HEK293T (cell line): ENCODE measurements at regions not wholly inside any gene's neighbourhood (a gene's known extent, or its start where the extent isn't known, plus 50 kb on each side); places are given as distances from the start of the nearest gene placed in this dataset.

Experiments
- BHLHE40 ChIP-seq: fragments of 450-650 bp; IDR thresholded peaks from 2 replicates; pipeline ENCODE4 v1.6.1; 2016; ENCODE audit warnings: mild to moderate bottlenecking, moderate library complexity, borderline replicate concordance
- NFRKB ChIP-seq: fragments of 450-650 bp; IDR thresholded peaks from 2 replicates; pipeline ENCODE4 v1.6.1; 2016; ENCODE audit warnings: mild to moderate bottlenecking, moderate library complexity

DNA sequence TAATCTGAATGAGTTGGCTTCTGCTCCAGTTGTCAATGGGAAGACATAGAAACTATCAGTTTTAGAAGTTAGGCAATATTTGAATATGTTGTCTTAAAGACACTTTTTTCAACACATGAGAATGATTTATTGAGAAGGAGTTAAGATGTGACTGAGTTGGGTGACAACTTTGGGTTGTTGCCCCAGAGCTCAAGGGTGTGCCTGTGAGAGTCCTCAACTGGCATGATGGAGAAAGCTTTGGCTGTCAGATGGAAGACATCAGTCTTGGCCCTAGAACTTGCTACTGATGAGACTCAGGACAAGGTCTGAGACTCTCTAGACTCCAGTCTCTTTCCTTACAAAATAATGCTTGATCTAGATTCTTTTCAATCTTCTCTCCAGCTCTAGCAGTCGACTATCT lies 69.0 kb upstream of the CTAGE1 start:
- TF ChIP-seq NFRKB (no peak), BHLHE40 (no peak)
